H1 (cell line): ENCODE measurements at regions not wholly inside any gene's neighbourhood (a gene's known extent, or its start where the extent isn't known, plus 50 kb on each side); places are given as distances from the start of the nearest gene placed in this dataset.

ENCODE experiments used
- BACH1 ChIP-seq: IDR thresholded peaks from 2 replicates; pipeline ENCODE4 v1.6.1; 2012; ENCODE audit warnings: low read length, improper control_type of control experiment
- CBX8 ChIP-seq: fragments of 300-800, 300-1000 bp; sonication (generic); IDR thresholded peaks from 2 replicates; pipeline ENCODE4 v1.7.1; 2016; ENCODE audit warnings: low read depth, low read length, borderline replicate concordance
- FOSL1 ChIP-seq: IDR thresholded peaks from 2 replicates; pipeline ENCODE4 v1.6.1; 2011; ENCODE audit warnings: mild to moderate bottlenecking, low read depth, low read length, moderate library complexity; ENCODE audit not compliant: insufficient read depth
- JUND ChIP-seq: IDR thresholded peaks from 2 replicates; pipeline ENCODE4 v1.6.1; 2011; ENCODE audit warnings: mild to moderate bottlenecking, improper control_type of control experiment, low read length
- NANOG ChIP-seq: IDR thresholded peaks from 2 replicates; pipeline ENCODE4 v1.6.1; 2011; ENCODE audit warnings: low read length, low read depth, mild to moderate bottlenecking, inconsistent platforms; ENCODE audit not compliant: insufficient read depth, poor library complexity, severe bottlenecking
- SIX5 ChIP-seq: IDR thresholded peaks from 2 replicates; pipeline ENCODE4 v1.6.1; 2011; ENCODE audit warnings: mild to moderate bottlenecking, low read depth, low read length

- no peak for TF ChIP-seq JUND
- no peak for TF ChIP-seq BACH1
- TF ChIP-seq NANOG, result no peak
- TF ChIP-seq SIX5, result no peak
- TF ChIP-seq FOSL1, result no peak
- TF ChIP-seq CBX8, result no peak
- TF ChIP-seq, all 59 proteins: peak for 0
Measured at GRCh38 chr9:1404940-1405339, 354.8 kb downstream of the DMRT2 start (continued).
